ENCODE measurements at regions not wholly inside any gene's neighbourhood (a gene's known extent, or its start where the extent isn't known, plus 50 kb on each side); places are given as distances from the start of the nearest gene placed in this dataset.

DNA sequence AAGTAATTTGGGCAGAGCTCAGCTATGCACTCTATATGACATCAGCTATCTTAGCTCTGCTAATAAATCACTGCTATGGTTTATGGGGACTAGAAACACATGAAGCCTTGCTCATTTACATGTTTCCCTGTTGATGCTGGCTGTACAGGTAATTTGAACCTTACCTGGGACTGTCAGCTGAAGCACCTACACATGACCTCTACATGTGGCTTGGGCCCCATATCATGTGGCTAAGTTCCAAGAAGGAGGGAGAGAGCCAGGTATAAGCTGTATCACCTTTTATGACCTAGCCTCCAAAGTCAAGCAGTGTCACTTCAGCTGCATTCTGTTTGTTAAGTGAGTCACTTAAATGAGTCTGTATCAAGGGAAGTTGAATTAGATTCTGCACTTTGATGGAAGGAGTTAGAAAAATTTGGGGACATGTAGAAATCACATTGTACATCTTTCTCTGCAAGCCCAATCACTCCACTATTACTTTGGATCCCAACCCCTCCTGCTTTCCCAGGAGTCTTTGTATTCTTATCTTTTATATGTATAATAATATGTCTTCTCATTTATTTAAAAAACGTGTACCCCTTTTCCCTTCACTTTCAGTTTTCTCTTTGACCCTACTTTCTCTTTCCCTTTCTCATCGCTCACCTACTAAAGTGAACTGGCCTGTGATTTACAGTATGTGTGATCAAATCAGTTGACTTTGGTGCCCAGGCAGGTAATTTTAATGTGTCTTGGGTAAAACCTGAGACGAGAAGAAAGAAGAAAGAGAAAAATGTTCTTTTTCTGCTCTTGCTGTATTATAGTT is 53.4 kb upstream of the PRKACB start:
- no peak for DNase-seq (ENCODE audit: low read depth, low spot score)

GRCh38 chr1:84089867-84090266 is 54.2 kb upstream of the PRKACB start:
- DNase-seq (ENCODE audit: low read depth, low spot score), result no peak

GRCh38 chr1:84089465-84089864 is 54.6 kb upstream of the PRKACB start:
- DNase-seq (ENCODE audit: low read depth, low spot score), result peak; percentile 39

DNA sequence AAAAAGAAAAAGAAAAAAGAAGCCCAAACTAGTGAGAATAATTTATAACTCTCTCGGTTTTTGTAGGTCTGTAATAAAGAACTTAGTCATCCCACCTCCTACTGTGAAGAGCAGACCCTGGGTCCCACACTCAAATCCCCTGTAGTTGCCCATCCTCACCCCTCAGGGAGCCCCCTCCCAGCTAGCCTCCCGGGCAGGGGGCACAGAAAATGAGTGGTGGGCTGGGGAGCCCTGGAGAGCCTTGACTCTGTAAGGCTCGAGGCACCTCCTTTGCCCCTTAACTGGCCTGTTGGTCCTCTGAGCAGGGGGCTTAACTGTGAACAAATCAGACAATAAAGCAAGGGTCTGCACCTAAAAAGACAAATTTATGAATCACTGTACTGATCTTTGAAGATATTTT is 57.5 kb upstream of the PRKACB start:
- no peak for DNase-seq (ENCODE audit: low read depth, low spot score)

DNA sequence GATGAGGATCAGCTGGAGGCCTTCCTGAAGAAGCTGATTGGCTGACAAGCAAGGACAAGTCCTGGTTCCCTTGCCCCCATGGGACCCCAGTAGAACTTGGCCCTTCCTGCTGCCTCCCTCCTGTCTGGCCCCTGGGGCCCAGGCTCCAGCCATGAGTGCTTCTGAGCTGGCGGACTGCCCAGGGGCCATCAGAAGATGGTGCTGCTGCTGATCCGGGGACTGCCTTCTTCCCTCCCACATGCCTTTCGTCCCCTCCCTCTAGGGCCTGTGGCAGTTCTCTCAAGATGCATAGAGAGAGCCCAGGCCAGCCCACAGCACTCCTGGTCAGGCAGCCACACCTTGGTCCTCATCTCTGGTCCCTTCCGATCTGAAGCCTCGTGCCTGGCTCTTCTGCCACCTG is 57.9 kb upstream of the PRKACB start:
- no peak for DNase-seq (ENCODE audit: low read depth, low spot score)

- no peak for DNase-seq (ENCODE audit: low read depth, low spot score)
Measured at GRCh38 chr1:84083307-84083706, 60.8 kb upstream of the PRKACB start.

DNA sequence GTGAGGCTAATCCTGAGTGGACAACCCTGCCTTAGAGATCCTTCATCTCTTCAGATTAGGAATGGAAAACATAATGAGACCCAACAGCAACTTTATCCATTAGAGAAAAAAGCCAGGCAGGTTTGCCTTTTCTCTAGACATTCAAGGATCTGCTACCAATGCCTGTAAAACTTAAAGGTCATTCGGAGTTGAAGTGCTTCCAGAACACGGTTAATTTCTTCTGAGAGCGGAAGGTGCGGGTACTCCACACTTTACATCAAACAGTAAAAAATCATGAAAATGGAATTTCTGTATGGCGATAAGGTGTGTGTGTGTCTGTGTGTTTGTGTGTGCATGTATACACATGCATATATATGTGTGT is 65.2 kb upstream of the PRKACB start:
- no peak for DNase-seq (ENCODE audit: low read depth, low spot score)

GRCh38 chr1:84078108-84078841 is 65.8 kb upstream of the PRKACB start:
- DNase-seq (ENCODE audit: low read depth, low spot score), result peak; percentile 63

GRCh38 chr1:84077476-84078107 is 66.5 kb upstream of the PRKACB start:
- peak; percentile 95 for DNase-seq (ENCODE audit: low read depth, low spot score)

GRCh38 chr1:84073266-84073665 is 70.8 kb upstream of the PRKACB start:
- no peak for DNase-seq (ENCODE audit: low read depth, low spot score)

DNA sequence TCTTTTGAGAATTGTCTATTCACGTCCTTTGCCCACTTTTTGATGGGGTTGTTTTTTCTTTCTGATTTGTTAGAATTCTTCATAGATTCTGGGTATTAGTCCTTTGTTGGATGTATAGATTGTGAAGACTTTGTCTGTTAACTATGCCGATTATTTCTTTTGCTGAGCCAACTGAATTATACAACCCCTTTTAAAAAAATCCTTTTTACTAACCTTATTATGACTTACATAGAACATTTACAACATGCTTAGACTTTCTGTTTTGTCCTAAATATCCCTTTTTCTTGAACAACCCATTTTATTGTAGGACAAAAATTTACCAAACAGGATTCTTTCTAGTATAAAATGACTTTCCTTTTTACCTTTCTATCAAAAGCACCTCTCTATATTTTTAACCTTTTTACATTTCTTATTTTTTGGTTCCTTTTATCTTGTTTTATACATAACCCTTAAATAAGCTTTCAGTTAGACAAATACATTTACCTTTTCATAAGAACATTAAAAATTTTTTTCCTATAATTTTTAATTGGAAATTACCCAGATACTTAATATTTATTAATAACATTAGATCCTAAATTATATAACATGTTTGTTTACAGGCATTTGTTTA is 70.4 kb upstream of the TTLL7 start:
- DNase-seq (ENCODE audit: low read depth, low spot score), result no peak

DNA sequence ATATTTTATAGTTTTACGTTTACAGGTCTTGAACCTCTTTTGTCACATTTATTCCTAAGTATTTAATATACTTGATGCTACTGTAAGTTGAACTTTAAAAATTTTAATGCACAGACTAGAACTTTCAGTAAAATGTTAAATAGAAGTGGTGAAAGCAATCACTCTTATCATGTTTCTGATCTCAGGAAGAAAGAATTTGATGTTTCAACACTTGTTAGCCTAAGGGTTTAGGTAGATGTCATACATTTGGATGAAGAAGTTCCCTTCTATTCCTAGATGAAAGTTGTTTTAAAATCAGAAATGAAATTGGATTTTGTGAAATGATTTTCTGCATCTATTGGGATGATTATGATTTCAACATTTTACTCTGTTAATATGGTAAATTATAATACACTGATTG is 63.6 kb upstream of the TTLL7 start:
- DNase-seq (ENCODE audit: low read depth, low spot score), result no peak

DNA sequence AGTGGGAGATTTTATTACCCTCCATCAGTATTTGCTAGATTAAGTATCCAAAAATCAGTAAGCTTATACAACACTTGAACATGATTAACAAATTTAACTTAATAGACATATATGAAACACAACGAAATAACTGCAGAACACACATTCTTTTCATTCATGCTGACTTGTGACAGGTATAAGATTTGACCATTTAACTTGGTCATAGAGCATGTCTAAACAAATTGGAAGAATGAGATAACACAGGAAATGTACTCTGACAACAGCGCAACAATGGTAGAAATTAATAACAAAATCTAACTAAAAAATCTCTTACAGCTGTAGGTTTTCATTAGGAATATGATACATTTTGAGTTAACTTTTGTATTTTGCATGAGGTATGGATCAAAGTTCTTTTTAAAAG is 62.4 kb upstream of the TTLL7 start:
- no peak for DNase-seq (ENCODE audit: low read depth, low spot score)

- no peak for DNase-seq (ENCODE audit: low read depth, low spot score)
Measured at GRCh38 chr1:84060781-84061180, 61.8 kb upstream of the TTLL7 start.

DNA sequence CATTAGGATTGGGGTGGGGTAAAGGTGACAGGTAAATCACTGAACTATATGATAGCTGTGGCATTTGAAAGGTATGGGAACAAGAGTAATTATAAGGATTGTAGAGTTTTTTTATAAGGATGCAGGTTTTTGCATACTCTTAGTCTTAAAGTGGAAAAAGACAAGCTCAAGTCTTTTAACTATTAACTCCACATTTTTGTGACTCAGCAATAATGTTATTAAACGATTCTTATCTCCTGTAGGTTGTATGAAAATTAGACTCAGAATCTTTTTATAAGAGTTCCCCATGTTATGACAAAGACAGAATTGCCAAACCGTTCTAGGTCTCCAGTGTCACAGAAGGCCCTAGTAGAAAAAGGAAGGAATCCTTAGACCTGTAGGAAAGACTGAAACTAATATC is 49.9 kb upstream of the TTLL7 start:
- DNase-seq (ENCODE audit: low read depth, low spot score), result no peak

All from astrocyte of the hippocampus (primary cell).